ENCODE measurements at regions not wholly inside any gene's neighbourhood (a gene's known extent, or its start where the extent isn't known, plus 50 kb on each side); places are given as distances from the start of the nearest gene placed in this dataset.

DNA sequence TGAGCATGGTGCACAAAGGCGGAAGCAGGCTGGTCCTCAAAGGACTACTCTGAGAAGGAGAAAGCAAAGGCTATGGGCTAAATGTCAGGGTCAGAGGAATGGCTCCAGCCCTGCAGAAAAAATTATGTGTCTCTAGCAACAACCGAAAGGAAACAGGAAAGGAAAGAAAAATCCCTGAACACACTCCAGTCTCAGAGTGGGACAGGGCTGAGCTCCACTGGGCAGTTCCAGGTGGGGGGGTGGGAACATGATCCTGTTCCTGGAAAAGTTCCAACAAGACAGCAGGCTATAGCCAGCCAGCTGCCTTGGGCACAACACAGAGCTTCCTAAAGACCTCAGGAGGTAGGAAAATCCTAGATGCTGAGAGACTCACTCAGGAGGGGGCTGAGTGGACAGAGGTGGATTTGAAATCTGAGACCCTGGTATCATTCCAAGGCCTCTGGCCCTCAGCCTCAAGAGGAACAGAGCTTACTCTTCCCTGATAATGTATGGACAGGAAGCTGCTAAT is 1088.2 kb downstream of the TBC1D22A start:
- DNase-seq = no peak

DNA sequence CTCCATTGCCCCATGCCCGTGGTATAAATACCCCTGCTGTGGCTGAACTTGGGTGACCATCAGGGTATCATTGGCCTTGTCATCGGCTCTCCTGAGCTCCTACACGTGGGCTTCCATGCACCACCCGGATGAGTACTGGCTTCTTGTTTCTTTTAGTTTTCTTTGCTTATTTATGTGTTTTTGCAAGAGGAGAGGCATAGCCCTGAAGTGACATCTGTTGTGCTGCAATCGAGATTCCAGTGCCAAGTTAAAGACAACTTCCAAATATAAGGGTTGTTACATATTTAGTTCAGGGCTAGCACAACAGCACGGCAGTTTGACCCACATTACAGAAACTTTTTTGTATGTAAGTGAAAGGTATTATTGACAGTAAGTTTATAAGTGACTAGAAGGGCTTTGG is 1087.1 kb downstream of the TBC1D22A start:
- no peak for DNase-seq

DNA sequence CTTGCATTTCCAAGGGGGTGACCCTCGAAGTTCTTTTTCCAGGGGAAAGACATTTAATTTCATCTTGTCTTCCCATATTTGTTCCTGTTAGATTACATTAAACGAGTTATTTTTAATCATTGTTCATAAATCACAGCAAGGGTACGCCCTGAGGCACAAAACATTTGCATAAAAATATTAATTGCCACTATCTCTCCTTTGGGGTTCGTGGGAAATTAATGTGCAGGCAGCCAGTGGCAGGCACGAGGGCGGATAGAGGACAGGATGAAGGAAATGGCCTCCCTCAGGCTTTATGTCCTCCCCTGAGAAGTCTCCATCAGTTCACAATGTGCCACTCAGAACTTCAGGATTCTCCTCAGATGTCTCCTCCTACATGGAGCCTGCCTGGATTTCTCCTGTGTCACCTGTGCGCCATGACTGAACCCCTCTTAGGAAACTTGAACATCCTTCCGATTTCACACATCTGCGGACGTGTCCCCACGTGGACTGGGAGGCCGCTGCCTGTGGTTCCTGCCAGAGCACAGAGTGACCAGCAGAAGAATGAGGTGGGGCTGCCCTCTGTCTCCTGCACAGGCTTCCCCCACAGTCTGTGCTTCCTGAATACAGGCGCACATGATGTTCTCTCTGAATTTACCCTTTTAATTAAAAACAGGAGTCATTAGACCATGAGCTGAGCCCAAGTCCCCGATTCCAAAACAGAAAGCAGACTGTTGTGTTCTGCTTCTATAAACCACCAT is 1085.9 kb downstream of the TBC1D22A start:
- no peak for DNase-seq

DNA sequence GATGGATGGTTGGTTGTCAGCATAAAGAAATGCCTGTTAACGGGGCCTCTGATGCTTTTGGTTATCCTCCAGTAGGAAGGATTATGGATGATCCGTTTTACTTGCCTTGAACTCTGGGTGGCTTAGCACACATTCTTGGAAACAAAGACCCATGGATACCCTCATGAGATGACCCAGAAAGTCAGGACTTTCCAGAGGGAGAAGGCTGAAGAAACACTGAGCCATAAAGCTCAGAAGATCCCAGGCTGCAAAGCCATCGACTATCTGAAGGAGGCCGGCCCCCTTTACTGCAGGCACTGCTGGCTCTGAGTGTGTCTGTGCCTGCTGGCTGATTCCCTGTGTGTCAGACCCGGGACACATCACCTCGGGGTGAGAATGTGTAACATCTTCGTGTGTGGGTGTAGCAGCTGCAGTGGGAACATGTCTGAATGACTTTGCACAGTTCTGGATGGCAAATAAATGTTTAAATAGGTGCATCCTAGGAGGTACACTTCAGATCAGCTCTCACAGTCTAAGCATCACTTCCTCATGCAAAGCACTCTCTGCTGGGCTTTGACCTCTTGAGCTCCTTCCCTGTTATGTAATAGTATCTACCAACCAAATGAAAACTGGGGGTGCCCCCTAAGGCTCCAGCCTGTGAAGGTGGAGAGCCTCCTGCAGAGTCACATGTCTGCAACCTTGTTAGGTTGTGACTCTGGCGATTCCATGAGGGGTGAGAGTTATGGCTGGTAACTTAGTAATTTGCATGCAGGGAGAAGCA is 1084.9 kb downstream of the TBC1D22A start:
- DNase-seq = no peak

DNA sequence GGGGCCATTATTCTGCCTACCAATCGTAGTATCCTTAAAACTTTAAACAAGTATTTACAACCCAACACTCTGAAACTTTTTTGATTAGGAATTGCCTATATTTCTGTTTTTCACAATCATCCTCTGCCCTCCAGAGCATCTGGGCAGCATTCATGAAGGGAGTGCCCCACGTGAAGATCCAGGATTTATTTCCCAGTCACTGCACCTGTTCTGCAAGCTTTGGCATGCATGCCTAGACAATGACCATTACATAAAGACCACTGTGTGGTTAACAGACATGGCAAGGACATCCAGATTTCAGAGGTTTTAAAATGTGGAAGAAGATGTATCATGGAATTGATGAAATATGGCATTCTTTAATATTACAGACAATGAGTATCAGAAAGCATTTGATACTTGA is 1083.8 kb downstream of the TBC1D22A start:
- no peak for DNase-seq

DNA sequence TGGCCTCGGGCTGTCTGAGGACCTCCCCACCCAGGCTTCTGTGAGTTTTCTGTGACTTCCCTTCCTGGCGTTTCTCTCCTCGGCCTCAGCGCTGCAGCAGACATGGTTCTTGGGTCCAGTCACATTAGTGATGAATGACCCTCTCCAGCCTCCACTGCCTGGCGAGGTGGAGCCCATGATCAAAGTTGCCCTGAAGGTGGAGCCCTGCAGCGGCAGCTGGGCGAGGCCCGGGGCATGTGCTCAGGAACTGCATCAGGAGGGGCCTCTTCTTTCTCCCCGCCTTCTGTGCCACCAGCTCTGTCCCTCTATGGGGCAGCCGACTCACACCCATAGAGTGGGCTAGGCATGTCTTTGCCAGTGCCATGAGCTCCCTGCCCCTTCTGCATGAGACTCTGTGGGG is 1079.7 kb downstream of the TBC1D22A start:
- DNase-seq = no peak

GRCh38 chr22:47841156-47841555 is 1078.7 kb downstream of the TBC1D22A start:
- no peak for DNase-seq

GRCh38 chr22:47839595-47840227 is 1077.3 kb downstream of the TBC1D22A start:
- DNase-seq = no peak

- no peak for DNase-seq
Measured at GRCh38 chr22:47837703-47838102, 1075.3 kb downstream of the TBC1D22A start.

- DNase-seq = no peak
Measured at GRCh38 chr22:47836957-47837356, 1074.5 kb downstream of the TBC1D22A start.

DNA sequence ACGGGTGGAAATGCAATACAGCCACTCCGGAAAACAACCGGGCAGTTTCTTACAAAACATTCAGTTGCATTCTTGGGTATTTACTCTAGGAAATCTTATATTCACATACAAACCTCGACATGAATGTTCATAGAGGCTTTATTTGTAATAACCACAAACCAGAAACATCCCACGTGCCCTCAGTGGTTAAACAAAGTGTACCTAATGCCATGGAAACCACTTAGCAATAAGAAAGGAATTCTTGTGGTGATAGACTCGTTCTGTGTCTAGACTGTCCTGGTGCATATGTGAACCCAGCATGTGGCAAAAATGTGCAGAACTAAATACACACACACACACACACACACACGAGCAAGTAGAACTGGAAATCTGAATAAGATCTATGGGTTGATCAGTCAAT is 1073.3 kb downstream of the TBC1D22A start:
- DNase-seq = no peak

DNA sequence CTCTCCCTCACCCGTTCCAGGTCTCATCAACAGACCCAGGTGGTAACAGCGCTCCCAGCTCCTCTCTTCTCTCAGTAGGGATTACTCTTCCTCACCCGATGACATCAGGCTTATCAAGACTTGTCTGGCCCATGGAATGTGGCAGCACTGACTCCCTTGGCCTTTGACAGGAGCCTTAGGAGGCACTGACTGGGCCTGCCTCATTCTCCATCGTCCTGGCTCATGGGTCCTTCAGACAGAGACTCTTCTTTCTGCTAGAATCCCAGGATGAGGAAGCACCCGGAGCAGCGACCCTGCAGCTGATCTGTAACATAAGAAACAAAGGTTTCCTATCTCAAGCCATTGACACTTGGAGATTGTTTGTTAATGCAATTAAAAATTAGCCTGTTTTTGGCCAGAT is 1063.6 kb downstream of the TBC1D22A start:
- no peak for DNase-seq

GRCh38 chr22:47822422-47822821 is 1060.0 kb downstream of the TBC1D22A start:
- DNase-seq = no peak

- no peak for DNase-seq
Measured at GRCh38 chr22:47818496-47818895, 1056.0 kb downstream of the TBC1D22A start.

DNA sequence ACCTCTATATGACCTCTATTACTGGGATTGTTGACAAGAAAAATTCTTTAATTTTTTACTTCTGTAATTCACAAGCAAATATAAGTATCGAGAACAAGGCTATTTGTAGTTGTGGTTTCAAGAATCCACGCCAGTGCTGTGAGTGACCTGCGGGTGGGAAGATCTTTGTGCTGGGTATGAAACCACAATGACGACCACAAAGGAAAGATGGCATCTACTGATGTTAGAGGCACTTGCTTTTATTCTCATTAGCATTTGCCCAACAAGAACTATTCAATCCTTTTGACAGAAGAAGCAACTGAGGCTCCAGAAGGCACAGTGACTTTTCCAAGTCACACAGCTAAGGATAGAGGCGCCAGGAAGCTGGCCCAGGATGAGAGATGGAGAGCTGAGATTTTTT is 1054.9 kb downstream of the TBC1D22A start:
- DNase-seq = no peak

DNA sequence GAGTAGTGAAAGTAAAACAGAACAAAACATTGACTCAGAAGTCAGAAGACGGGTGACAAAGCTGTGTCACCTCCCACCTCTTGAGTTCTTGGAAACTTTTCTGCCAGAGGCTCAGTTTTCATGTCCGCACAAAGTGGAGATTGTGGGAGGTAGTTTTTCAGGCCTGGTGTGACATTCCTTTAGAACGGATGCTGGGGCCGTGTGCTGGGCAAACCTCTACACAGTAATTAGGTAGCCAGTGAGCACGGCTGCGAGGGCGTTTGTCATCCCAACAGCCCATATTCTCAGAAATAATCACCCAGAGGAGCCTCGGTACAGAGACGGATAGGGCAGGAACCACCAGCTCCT is 1054.4 kb downstream of the TBC1D22A start:
- no peak for DNase-seq

- no peak for DNase-seq
Measured at GRCh38 chr22:47816121-47816862, 1053.8 kb downstream of the TBC1D22A start.

GRCh38 chr22:47814474-47814873 is 1052.0 kb downstream of the TBC1D22A start:
- no peak for DNase-seq

GRCh38 chr22:47813661-47814060 is 1051.2 kb downstream of the TBC1D22A start:
- no peak for DNase-seq

DNA sequence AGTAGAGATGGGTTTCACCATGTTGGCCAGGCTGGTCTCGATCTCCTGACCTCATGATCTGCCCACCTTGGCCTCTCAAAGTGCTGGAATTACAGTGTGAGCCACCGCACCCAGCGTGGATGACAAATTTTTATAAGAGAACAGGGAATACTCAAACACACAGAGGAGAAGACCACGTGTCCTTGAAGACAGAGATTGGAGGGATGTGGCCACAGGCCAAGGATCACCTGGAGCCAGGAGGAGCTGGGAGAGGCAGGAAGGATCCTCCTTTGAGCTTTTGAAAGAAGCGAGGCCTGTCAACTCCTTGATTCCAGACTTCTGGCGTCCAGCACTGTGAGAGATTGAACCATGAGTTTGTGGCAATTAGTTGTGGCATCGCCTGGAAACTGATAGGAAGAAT is 1049.5 kb downstream of the TBC1D22A start:
- no peak for DNase-seq

GRCh38 chr22:47810505-47811500 is 1048.4 kb downstream of the TBC1D22A start:
- no peak for DNase-seq

All from CD4-positive, alpha-beta T cell treated with Interleukin-21 for 1 hour (primary cell).